GM13977 (cell line): ENCODE measurements at regions not wholly inside any gene's neighbourhood (a gene's known extent, or its start where the extent isn't known, plus 50 kb on each side); places are given as distances from the start of the nearest gene placed in this dataset.

Experiments used
- DNase-seq: peaks from one replicate; pipeline ENCODE4 v3.0.0; 2012; ENCODE audit warnings: low spot score
- CTCF ChIP-seq: IDR thresholded peaks from 2 replicates; pipeline ENCODE4 v1.5.1; 2012; ENCODE audit warnings: mild to moderate bottlenecking, control low read depth; ENCODE audit not compliant: insufficient read depth; ENCODE audit errors: extremely low read depth, missing control alignments
- in situ Hi-C: fragments of 300-500 bp; cut with MboI; formaldehyde crosslinking; loops from one replicate; pipeline ENCODE4 v1.12.0; 2022; ENCODE audit warnings: low sequenced_read_pairs, low pct_unique_long_range_greater_than_20kb, mixed read lengths, inconsistent platforms; ENCODE audit not compliant: unreplicated experiment

GRCh38 chr6:27631609-27631916 lies 158.7 kb upstream of the ZNF184 start:
- no peak for TF ChIP-seq CTCF
- in situ Hi-C loops: no loop called here
- no peak for DNase-seq

- in situ Hi-C loops: no loop called here
- peak; percentile 52 for DNase-seq
- TF ChIP-seq CTCF: no peak
Observed at GRCh38 chr6:27630727-27631608, 158.1 kb upstream of the ZNF184 start.

- no peak for TF ChIP-seq CTCF
- DNase-seq: no peak
- in situ Hi-C loops: loop anchor here (25.0 kb wide), 1 partner anchor 312 kb away; the partner anchor contains the start of gene POM121L2
Observed at GRCh38 chr6:27624694-27625262, 151.9 kb upstream of the ZNF184 start.

- DNase-seq: no peak
- in situ Hi-C loops: loop anchor here (25.0 kb wide), 1 partner anchor 311 kb away; the partner anchor contains the start of gene POM121L2
- no peak for TF ChIP-seq CTCF
Observed at GRCh38 chr6:27623103-27623502, 150.2 kb upstream of the ZNF184 start.

GRCh38 chr6:27619436-27619835 lies 146.5 kb upstream of the ZNF184 start:
- no peak for DNase-seq
- no peak for TF ChIP-seq CTCF
- in situ Hi-C loops: loop anchor here (25.0 kb wide), 1 partner anchor 307 kb away; the partner anchor contains the start of gene POM121L2

- peak; percentile 40 for DNase-seq
- in situ Hi-C loops: loop anchor here (25.0 kb wide), 1 partner anchor 306 kb away; the partner anchor contains the start of gene POM121L2
- no peak for TF ChIP-seq CTCF
Observed at GRCh38 chr6:27617700-27618689, 145.1 kb upstream of the ZNF184 start.
